Chondrocyte (in vitro differentiated cells): ENCODE measurements at regions not wholly inside any gene's neighbourhood (a gene's known extent, or its start where the extent isn't known, plus 50 kb on each side); places are given as distances from the start of the nearest gene placed in this dataset.

ENCODE experiments used
- DNase-seq: peaks from one replicate; pipeline ENCODE4 v3.0.0; 2021; ENCODE audit warnings: mixed read lengths, low spot score
- H3K27ac Mint-ChIP-seq: one replicate; pipeline ENCODE4 v1.8.0; 2021; ENCODE audit warnings: mild to moderate bottlenecking, moderate library complexity, mixed read lengths; ENCODE audit not compliant: unreplicated experiment
- H3K27me3 Mint-ChIP-seq: 2 replicates; pipeline ENCODE4 v1.8.0; 2021; ENCODE audit warnings: low read depth, mixed read lengths
- H3K36me3 Mint-ChIP-seq: 2 replicates; pipeline ENCODE4 v1.8.0; 2021; ENCODE audit warnings: low read depth, mixed read lengths
- H3K4me1 Mint-ChIP-seq: 2 replicates; pipeline ENCODE4 v1.8.0; 2021; ENCODE audit warnings: low read depth, mild to moderate bottlenecking, mixed read lengths
- H3K4me3 Mint-ChIP-seq: one replicate; pipeline ENCODE4 v1.8.0; 2021; ENCODE audit warnings: mild to moderate bottlenecking, moderate library complexity, mixed read lengths; ENCODE audit not compliant: unreplicated experiment
- H3K9me3 Mint-ChIP-seq: 2 replicates; pipeline ENCODE4 v1.8.0; 2021; ENCODE audit warnings: low read depth, mixed read lengths
- CTCF ChIP-seq: fragments of 200-600 bp; sonication (generic); IDR thresholded peaks from 2 replicates; pipeline ENCODE4 v1.5.0; 2021; ENCODE audit warnings: antibody characterized with exemption, mild to moderate bottlenecking, moderate library complexity

GRCh38 chr1:193774536-193775323, 588.3 kb upstream of the B3GALT2 start:
- TF ChIP-seq CTCF, result no peak
- no peak for DNase-seq
- no peak overlapping the region for H3K27ac Mint-ChIP-seq
- no peak overlapping the region for H3K4me3 Mint-ChIP-seq
- H3K9me3 Mint-ChIP-seq, result peaks cover 3% of the 10 kb centered on the region
- H3K36me3 Mint-ChIP-seq, result peaks cover 2% of the 10 kb centered on the region
- H3K27me3 Mint-ChIP-seq, result no peaks in the 10 kb centered on the region
- H3K4me1 Mint-ChIP-seq, result no peaks in the 10 kb centered on the region

DNA sequence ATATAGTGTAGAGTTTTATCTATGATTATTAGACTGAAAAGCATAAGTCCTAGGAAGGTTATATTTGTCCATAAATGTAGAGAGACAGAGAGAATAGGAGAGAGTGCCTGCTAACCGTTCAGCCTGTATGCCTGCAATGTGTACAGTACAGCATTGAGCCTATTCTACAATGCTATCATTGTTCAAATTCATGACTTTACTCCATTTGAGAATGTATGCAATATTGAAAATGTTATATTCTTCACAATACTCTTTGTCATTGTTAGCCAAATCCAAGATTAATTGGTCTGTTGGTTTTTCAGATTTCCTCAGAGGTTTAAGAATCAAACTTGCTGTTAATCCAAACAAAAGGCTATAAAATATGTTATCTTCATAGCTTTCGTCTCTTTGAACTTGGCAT, 585.2 kb upstream of the B3GALT2 start:
- no peaks in the 10 kb centered on the region for H3K4me1 Mint-ChIP-seq

DNA sequence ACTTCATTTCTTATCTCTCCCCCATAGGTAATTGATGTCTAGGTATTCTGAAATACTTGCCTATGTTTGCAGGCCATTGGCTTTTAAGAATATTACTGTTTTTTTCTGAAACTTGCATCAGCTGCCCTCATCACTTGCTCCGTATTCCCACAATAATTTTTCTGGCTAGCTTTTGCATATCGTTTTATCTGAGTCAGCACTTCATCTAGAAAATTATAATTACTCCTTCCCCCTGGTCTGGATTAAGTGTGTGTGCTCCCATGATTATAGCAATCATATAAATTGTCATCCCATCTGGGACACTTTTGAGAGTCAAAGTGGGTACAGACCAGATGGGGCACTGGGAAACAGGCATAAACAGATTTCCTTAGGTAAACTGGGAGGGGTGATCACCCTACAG, 583.2 kb upstream of the B3GALT2 start:
- Mint-ChIP-seq H3K9me3 (no peaks in the 10 kb centered on the region), H3K36me3 (no peaks in the 10 kb centered on the region), H3K27ac (no peak overlapping the region), H3K27me3 (no peaks in the 10 kb centered on the region), H3K4me3 (no peak overlapping the region), H3K4me1 (no peaks in the 10 kb centered on the region)
- no peak for DNase-seq
- no peak for TF ChIP-seq CTCF

More for the DNA sequence above, 585.2 kb upstream of the B3GALT2 start:
- Mint-ChIP-seq H3K4me3 (no peak overlapping the region), H3K36me3 (peaks cover 2% of the 10 kb centered on the region), H3K9me3 (peaks cover 3% of the 10 kb centered on the region), H3K27me3 (no peaks in the 10 kb centered on the region), H3K27ac (no peak overlapping the region)
- no peak for TF ChIP-seq CTCF
- DNase-seq, result no peak

DNA sequence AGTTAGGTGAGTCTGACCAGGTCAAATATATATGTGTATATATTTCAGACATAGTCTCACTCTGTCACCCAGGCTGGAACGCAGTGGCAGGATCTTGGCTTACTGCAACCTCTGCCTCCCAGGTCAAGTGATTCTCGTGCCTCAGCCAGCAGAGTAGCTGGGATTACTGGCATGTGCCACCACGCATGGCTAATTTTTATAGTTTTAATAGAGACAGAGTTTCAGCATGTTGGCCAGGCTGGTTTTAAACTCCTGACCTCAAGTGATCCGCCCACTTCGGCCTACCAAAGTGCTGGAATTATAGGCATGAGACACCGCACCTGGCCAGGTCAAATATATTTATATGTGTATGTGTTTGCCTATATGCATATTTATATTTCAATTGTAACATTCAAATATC, 581.5 kb upstream of the B3GALT2 start:
- Mint-ChIP-seq H3K27me3 (no peaks in the 10 kb centered on the region), H3K9me3 (no peaks in the 10 kb centered on the region), H3K36me3 (no peaks in the 10 kb centered on the region), H3K27ac (no peak overlapping the region), H3K4me3 (no peak overlapping the region), H3K4me1 (peaks cover 9% of the 10 kb centered on the region)
- TF ChIP-seq CTCF, result no peak
- no peak for DNase-seq

GRCh38 chr1:193766329-193766728, 579.9 kb upstream of the B3GALT2 start:
- Mint-ChIP-seq H3K9me3 (no peaks in the 10 kb centered on the region), H3K4me1 (peaks cover 11% of the 10 kb centered on the region), H3K4me3 (no peak overlapping the region), H3K36me3 (no peaks in the 10 kb centered on the region), H3K27ac (no peak overlapping the region), H3K27me3 (no peaks in the 10 kb centered on the region)
- no peak for TF ChIP-seq CTCF
- no peak for DNase-seq
